IMR-90 (cell line): ENCODE measurements at regions not wholly inside any gene's neighbourhood (a gene's known extent, or its start where the extent isn't known, plus 50 kb on each side); places are given as distances from the start of the nearest gene placed in this dataset.

Experiments
- ATAC-seq: fragments of 200-7000 bp; cut with Tn5 transposase; 2 replicates; pipeline ENCODE4 v1.9.1; 2020; ENCODE audit warnings: low read depth, mild to moderate bottlenecking, moderate library complexity
- BruUV-seq: library from RNA; stranded (reverse); fragments of 400-500 nt; replicated peaks from 2 replicates; lab custom pipeline; 2021; lab: Mats Ljungman, UMichigan
- CTCF ChIA-PET: fragments of 300-600 bp; formaldehyde crosslinking; extraction: SDS; loops from one replicate; lab custom pipeline; 2021; ENCODE audit warnings: antibody characterized with exemption; lab: Yijun Ruan, JAX
- POLR2A ChIA-PET: fragments of 300-600 bp; sonication (Branson Sonifier 250); formaldehyde crosslinking; loops from one replicate; lab custom pipeline; 2022; ENCODE audit warnings: antibody characterized with exemption; ENCODE audit not compliant: unreplicated experiment; lab: Charles Lee
- DNase-seq: peaks from one replicate; pipeline ENCODE4 v3.0.0; 2013
- H2AFZ ChIP-seq: replicated peaks from 2 replicates; pipeline ENCODE3; 2013; ENCODE audit warnings: low read length, mild to moderate bottlenecking; ENCODE audit not compliant: poor library complexity
- H2AK5ac ChIP-seq: 2 replicates; pipeline ENCODE4 v1.6.1; 2013; ENCODE audit warnings: low read depth, low read length, inconsistent platforms
- H2AK9ac ChIP-seq: replicated peaks from 2 replicates; pipeline ENCODE3; 2013; ENCODE audit warnings: mild to moderate bottlenecking, low read depth, low read length, moderate library complexity; ENCODE audit not compliant: poor library complexity
- H2BK120ac ChIP-seq: 2 replicates; pipeline ENCODE4 v1.6.1; 2013; ENCODE audit warnings: low read depth, low read length, inconsistent platforms
- H2BK15ac ChIP-seq: 3 replicates; pipeline ENCODE4 v1.6.1; 2013; ENCODE audit warnings: low read depth, low read length, inconsistent platforms
- H2BK20ac ChIP-seq: 2 replicates; pipeline ENCODE4 v1.6.1; 2013; ENCODE audit warnings: low read depth, mild to moderate bottlenecking, inconsistent platforms, low read length, moderate library complexity
- H2BK5ac ChIP-seq: 2 replicates; pipeline ENCODE4 v1.6.1; 2013; ENCODE audit warnings: mild to moderate bottlenecking, low read depth, low read length, inconsistent platforms; ENCODE audit not compliant: poor library complexity, severe bottlenecking
- H3K14ac ChIP-seq: replicated peaks from 2 replicates; pipeline ENCODE4 v1.6.1; 2013; ENCODE audit warnings: low read depth, low read length, inconsistent platforms
- H3K18ac ChIP-seq: 2 replicates; pipeline ENCODE4 v1.6.1; 2013; ENCODE audit warnings: low read depth, low read length, control low read depth
- H3K23ac ChIP-seq: 2 replicates; pipeline ENCODE4 v1.6.1; 2013; ENCODE audit warnings: low read depth, low read length, inconsistent platforms
- H3K27ac ChIP-seq: 2 replicates; pipeline ENCODE4 v1.5.1; 2013; ENCODE audit warnings: mild to moderate bottlenecking, control low read depth, low read length; ENCODE audit not compliant: insufficient read depth
- H3K27me3 ChIP-seq: 2 replicates; pipeline ENCODE4 v1.6.1; 2013; ENCODE audit warnings: low read length; ENCODE audit not compliant: control insufficient read depth, insufficient read depth
- H3K36me3 ChIP-seq: 2 replicates; pipeline ENCODE4 v1.6.1; 2013; ENCODE audit warnings: low read length, mixed read lengths; ENCODE audit not compliant: control insufficient read depth, insufficient read depth
- H3K4ac ChIP-seq: 2 replicates; pipeline ENCODE4 v1.6.1; 2013; ENCODE audit warnings: low read depth, low read length, inconsistent platforms
- H3K4me1 ChIP-seq: 2 replicates; pipeline ENCODE4 v1.6.1; 2013; ENCODE audit warnings: low read length, mixed read lengths; ENCODE audit not compliant: control insufficient read depth, insufficient read depth
- H3K4me2 ChIP-seq: 2 replicates; pipeline ENCODE4 v1.6.1; 2013; ENCODE audit warnings: low read depth, mild to moderate bottlenecking, control low read depth, low read length, moderate library complexity
- H3K4me3 ChIP-seq: 2 replicates; pipeline ENCODE4 v1.5.1; 2013; ENCODE audit warnings: low read depth, mild to moderate bottlenecking, control low read depth, low read length, moderate library complexity; ENCODE audit not compliant: insufficient read depth
- H3K56ac ChIP-seq: 2 replicates; pipeline ENCODE4 v1.6.1; 2013; ENCODE audit warnings: low read length, inconsistent platforms; ENCODE audit not compliant: insufficient read depth; ENCODE audit errors: extremely low read depth
- H3K79me1 ChIP-seq, 2 experiments: 2 replicates each; pipeline ENCODE4 v1.6.1; 2013; ENCODE audit warnings: low read length in 2 of 2, inconsistent platforms in 1 of 2, low read depth in 1 of 2
- H3K9ac ChIP-seq: 2 replicates; pipeline ENCODE4 v1.6.1; 2013; ENCODE audit warnings: low read depth, low read length, control low read depth
- H3K9me1 ChIP-seq: 2 replicates; pipeline ENCODE4 v1.6.1; 2013; ENCODE audit warnings: low read length, inconsistent platforms; ENCODE audit not compliant: insufficient read depth
- H3K9me3 ChIP-seq: 2 replicates; pipeline ENCODE4 v1.6.1; 2013; ENCODE audit warnings: low read length; ENCODE audit not compliant: control insufficient read depth, insufficient read depth
- H4K20me1 ChIP-seq: 2 replicates; pipeline ENCODE4 v1.6.1; 2013; ENCODE audit warnings: low read length, inconsistent platforms; ENCODE audit not compliant: insufficient read depth
- H4K5ac ChIP-seq: 2 replicates; pipeline ENCODE4 v1.6.1; 2013; ENCODE audit warnings: mild to moderate bottlenecking, low read depth, low read length, control low read depth
- H4K8ac ChIP-seq, 2 experiments: 2 replicates each; pipeline ENCODE4 v1.6.1; 2013; ENCODE audit warnings: low read depth in 2 of 2, low read length in 2 of 2, control low read depth in 1 of 2, inconsistent platforms in 1 of 2
- H4K91ac ChIP-seq: 2 replicates; pipeline ENCODE4 v1.6.1; 2013; ENCODE audit warnings: low read depth, low read length, inconsistent platforms; ENCODE audit not compliant: insufficient read depth
- CEBPB ChIP-seq: IDR thresholded peaks from 2 replicates; pipeline ENCODE4 v1.6.1; 2012; ENCODE audit warnings: low read depth, low read length, improper control_type of control experiment
- CTCF ChIP-seq: conservative IDR thresholded peaks from 2 replicates; pipeline ENCODE4 v1.5.1; 2012; ENCODE audit warnings: mild to moderate bottlenecking, low read depth, low read length, improper control_type of control experiment
- ELK1 ChIP-seq: fragments of 150-350 bp; IDR thresholded peaks from 2 replicates; pipeline ENCODE4 v1.6.1; 2016; ENCODE audit warnings: low read depth, mild to moderate bottlenecking, low read length, moderate library complexity, borderline replicate concordance
- FOS ChIP-seq: fragments of 150-350 bp; IDR thresholded peaks from 2 replicates; pipeline ENCODE4 v1.6.1; 2016; ENCODE audit warnings: low read depth, low read length
- MAFK ChIP-seq: IDR thresholded peaks from 2 replicates; pipeline ENCODE4 v1.6.1; 2012; ENCODE audit warnings: low read depth, low read length, improper control_type of control experiment
- MAZ ChIP-seq: IDR thresholded peaks from 2 replicates; pipeline ENCODE4 v1.6.1; 2012; ENCODE audit warnings: low read depth, mild to moderate bottlenecking, low read length, improper control_type of control experiment, moderate library complexity, borderline replicate concordance
- MXI1 ChIP-seq: IDR thresholded peaks from 2 replicates; pipeline ENCODE4 v1.6.1; 2012; ENCODE audit warnings: low read depth, mild to moderate bottlenecking, low read length, moderate library complexity, borderline replicate concordance
- NFE2L2 ChIP-seq: fragments of 150-350 bp; IDR thresholded peaks from 2 replicates; pipeline ENCODE4 v1.6.1; 2016; ENCODE audit warnings: low read depth, mild to moderate bottlenecking, low read length
- POLR2A ChIP-seq: IDR thresholded peaks from 2 replicates; pipeline ENCODE4 v1.6.1; 2012; ENCODE audit warnings: mild to moderate bottlenecking, low read depth, low read length
- RAD21 ChIP-seq: IDR thresholded peaks from 2 replicates; pipeline ENCODE4 v1.6.1; 2012; ENCODE audit warnings: low read length, improper control_type of control experiment
- RFX5 ChIP-seq: IDR thresholded peaks from 2 replicates; pipeline ENCODE4 v1.8.0; 2012; ENCODE audit warnings: low read depth, mild to moderate bottlenecking, low read length, moderate library complexity
- USF2 ChIP-seq: fragments of 150-350 bp; IDR thresholded peaks from 2 replicates; pipeline ENCODE4 v1.6.1; 2017; ENCODE audit warnings: mild to moderate bottlenecking, antibody characterized with exemption, low read length, low read depth
- WGBS, 2 experiments: methylation state at CpG; one replicate each; pipeline versions ENCODE4 v1.1.5 to v1.1.7; 2013; ENCODE audit warnings: missing lambda C conversion rate in 2 of 2; ENCODE audit not compliant: insufficient read length in 1 of 2; ENCODE audit errors: extremely low coverage in 2 of 2; 5-methylcytosine and 5-hydroxymethylcytosine counted together
- dilution Hi-C: fragments of 300-500 bp; cut with HindIII; formaldehyde crosslinking; loops from one replicate; pipeline ENCODE4 v1.14.3; 2018; ENCODE audit warnings: low sequenced_read_pairs; ENCODE audit not compliant: unreplicated experiment
- in situ Hi-C: fragments of 300-500 bp; cut with MboI; formaldehyde crosslinking; loops from 3 replicates; pipeline ENCODE4 v1.14.3; 2019; ENCODE audit warnings: low sequenced_read_pairs, inconsistent platforms, mixed read lengths
- intact Hi-C: fragments of 100-400 bp; cut with micrococcal nuclease; formaldehyde crosslinking; loops from 2 replicates; pipeline ENCODE4 v1.10.0; 2022

GRCh38 chr15:94682171-94682570, 450.8 kb downstream of the MCTP2 start:
- no peak overlapping the region for H3K9ac ChIP-seq

More at GRCh38 chr15:94682171-94682570, 450.8 kb downstream of the MCTP2 start:
- Histone ChIP-seq H4K5ac (no peak overlapping the region), H3K4me3 (no peak overlapping the region), H3K79me1 (no peaks in the 10 kb centered on the region), H3K27ac (no peak overlapping the region), H3K36me3 (no peaks in the 10 kb centered on the region), H2BK15ac (no peak overlapping the region), H3K27me3 (no peaks in the 10 kb centered on the region), H3K4me1 (no peaks in the 10 kb centered on the region), H3K18ac (no peak overlapping the region), H4K8ac (no peak overlapping the region), H2BK20ac (no peak overlapping the region), H4K91ac (no peak overlapping the region), H2BK120ac (no peak overlapping the region), H3K23ac (no peak overlapping the region), H3K4me2 (no peak overlapping the region), H4K20me1 (no peaks in the 10 kb centered on the region), H3K14ac (no peak overlapping the region), H3K56ac (no peak overlapping the region), H2BK5ac (no peak overlapping the region), H2AK5ac (no peak overlapping the region), H3K4ac (no peak overlapping the region), H2AK9ac (no peak overlapping the region), H2AFZ (no peak overlapping the region), H3K9me3 (peaks cover 16% of the 10 kb centered on the region), H3K9me1 (no peaks in the 10 kb centered on the region)
- ChIA-PET POLR2A (no interaction called here), CTCF (no interaction called here)
- ATAC-seq (no peak), DNase-seq (no peak)
- dilution Hi-C loops, result no loop called here
- in situ Hi-C loops, result no loop called here
- no peak for TF ChIP-seq MXI1
- TF ChIP-seq MAFK, result no peak
- no peak for TF ChIP-seq USF2
- no peak for TF ChIP-seq MAZ
- no peak for TF ChIP-seq RFX5
- TF ChIP-seq POLR2A, result no peak
- no peak for TF ChIP-seq CEBPB
- no peak for TF ChIP-seq NFE2L2
- no peak for TF ChIP-seq RAD21
- no peak for TF ChIP-seq FOS
- no peak for TF ChIP-seq ELK1
- TF ChIP-seq CTCF, result no peak
- no TSS peak for BruUV-seq
- WGBS, 2 experiments, result 86% methylated on average over 1 of the region's 3 CpGs; no CpG with 5 or more reads in 1 of the 2 experiments
- intact Hi-C loops, result no loop called here
